Activated naive CD4-positive, alpha-beta T cell treated with anti-CD3 and anti-CD28 coated beads, Interleukin-2, amount 50 U/mL, for 24 hours (primary cell): ENCODE measurements at regions not wholly inside any gene's neighbourhood (a gene's known extent, or its start where the extent isn't known, plus 50 kb on each side); places are given as distances from the start of the nearest gene placed in this dataset.

Experiments used
- H3K27ac Mint-ChIP-seq: one replicate; pipeline ENCODE4 v1.8.0; 2021; ENCODE audit warnings: mild to moderate bottlenecking, mixed read lengths
- H3K27me3 Mint-ChIP-seq: one replicate; pipeline ENCODE4 v1.8.0; 2021; ENCODE audit warnings: mixed read lengths
- H3K36me3 Mint-ChIP-seq: one replicate; pipeline ENCODE4 v1.8.0; 2021; ENCODE audit warnings: mixed read lengths
- H3K4me1 Mint-ChIP-seq: one replicate; pipeline ENCODE4 v1.8.0; 2021; ENCODE audit warnings: mixed read lengths
- H3K4me3 Mint-ChIP-seq: one replicate; pipeline ENCODE4 v1.8.0; 2021; ENCODE audit warnings: mild to moderate bottlenecking, mixed read lengths
- H3K9me3 Mint-ChIP-seq: one replicate; pipeline ENCODE4 v1.8.0; 2021; ENCODE audit warnings: mixed read lengths

- no peak overlapping the region for H3K4me3 Mint-ChIP-seq
- H3K27me3 Mint-ChIP-seq: no peaks in the 10 kb centered on the region
- peaks cover 3% of the 10 kb centered on the region for H3K9me3 Mint-ChIP-seq
- no peak overlapping the region for H3K27ac Mint-ChIP-seq
- H3K36me3 Mint-ChIP-seq: peaks cover 2% of the 10 kb centered on the region
- H3K4me1 Mint-ChIP-seq: no peaks in the 10 kb centered on the region
These were observed 369.3 kb upstream of the DCN start for GRCh38 chr12:91551927-91552326.

GRCh38 chr12:91551242-91551641, 368.6 kb upstream of the DCN start:
- peaks cover 6% of the 10 kb centered on the region for H3K36me3 Mint-ChIP-seq
- peaks cover 4% of the 10 kb centered on the region for H3K9me3 Mint-ChIP-seq
- H3K27me3 Mint-ChIP-seq: peaks cover 3% of the 10 kb centered on the region
- no peak overlapping the region for H3K4me3 Mint-ChIP-seq
- no peak overlapping the region for H3K27ac Mint-ChIP-seq
- H3K4me1 Mint-ChIP-seq: no peaks in the 10 kb centered on the region

- Mint-ChIP-seq H3K4me3 (no peak overlapping the region), H3K4me1 (peaks cover 6% of the 10 kb centered on the region), H3K36me3 (peaks cover 5% of the 10 kb centered on the region), H3K9me3 (peaks cover 7% of the 10 kb centered on the region), H3K27ac (no peak overlapping the region), H3K27me3 (peaks cover 3% of the 10 kb centered on the region)
These were observed 360.0 kb upstream of the DCN start for GRCh38 chr12:91542666-91543065.

DNA sequence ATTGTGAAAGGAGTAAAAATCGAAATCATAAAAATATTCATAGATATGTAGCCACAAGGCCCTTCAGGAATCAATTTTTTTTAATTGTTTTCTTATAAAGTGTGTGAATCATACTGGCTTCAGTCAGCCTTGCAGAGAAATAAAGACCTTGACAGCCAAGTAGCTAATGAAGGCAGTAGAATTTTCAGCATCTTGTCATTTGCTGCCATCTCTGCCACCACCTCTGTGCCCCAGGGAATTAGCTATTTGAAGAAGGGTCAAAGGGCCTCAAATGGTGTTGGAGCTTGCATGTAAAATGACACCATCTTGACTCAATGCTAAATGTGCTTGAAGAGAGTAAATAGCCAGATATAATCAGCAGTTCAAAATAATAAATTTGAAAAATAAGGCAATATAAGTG, 359.4 kb upstream of the DCN start:
- H3K36me3 Mint-ChIP-seq: peaks cover 5% of the 10 kb centered on the region
- peaks cover 6% of the 10 kb centered on the region for H3K9me3 Mint-ChIP-seq
- no peak overlapping the region for H3K4me3 Mint-ChIP-seq
- no peak overlapping the region for H3K27ac Mint-ChIP-seq
- peaks cover 6% of the 10 kb centered on the region for H3K4me1 Mint-ChIP-seq
- peaks cover 3% of the 10 kb centered on the region for H3K27me3 Mint-ChIP-seq

GRCh38 chr12:91538418-91538817, 355.8 kb upstream of the DCN start:
- Mint-ChIP-seq H3K27ac (no peak overlapping the region), H3K4me1 (peaks cover 6% of the 10 kb centered on the region), H3K4me3 (no peak overlapping the region), H3K36me3 (peaks cover 6% of the 10 kb centered on the region), H3K27me3 (no peaks in the 10 kb centered on the region), H3K9me3 (peaks cover 19% of the 10 kb centered on the region)

DNA sequence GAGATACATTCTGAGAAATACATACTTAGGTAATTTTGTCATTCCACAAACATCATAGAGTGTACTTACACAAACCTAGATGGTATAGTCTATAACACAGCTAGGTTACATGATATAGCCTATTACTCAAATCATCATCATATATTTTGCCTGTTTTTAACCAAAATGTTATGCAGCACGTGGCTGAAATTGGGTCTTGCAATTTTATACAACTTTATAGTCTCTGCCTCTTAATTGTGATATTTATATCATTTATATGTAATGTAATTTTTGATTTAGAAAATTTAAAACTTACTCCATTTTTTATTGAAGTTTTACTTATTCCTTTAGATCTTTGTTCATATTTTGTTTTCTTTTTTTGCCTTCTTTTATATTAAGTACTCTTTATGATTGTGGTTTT, 350.7 kb upstream of the DCN start:
- Mint-ChIP-seq H3K4me1 (peaks cover 2% of the 10 kb centered on the region), H3K4me3 (no peak overlapping the region), H3K9me3 (peaks cover 20% of the 10 kb centered on the region), H3K27ac (no peak overlapping the region), H3K36me3 (peaks cover 8% of the 10 kb centered on the region), H3K27me3 (no peaks in the 10 kb centered on the region)

GRCh38 chr12:91529829-91530228, 347.2 kb upstream of the DCN start:
- H3K27ac Mint-ChIP-seq: no peak overlapping the region
- H3K4me3 Mint-ChIP-seq: no peak overlapping the region
- H3K36me3 Mint-ChIP-seq: peaks cover 7% of the 10 kb centered on the region
- H3K4me1 Mint-ChIP-seq: no peaks in the 10 kb centered on the region
- H3K9me3 Mint-ChIP-seq: peaks cover 9% of the 10 kb centered on the region
- H3K27me3 Mint-ChIP-seq: no peaks in the 10 kb centered on the region

DNA sequence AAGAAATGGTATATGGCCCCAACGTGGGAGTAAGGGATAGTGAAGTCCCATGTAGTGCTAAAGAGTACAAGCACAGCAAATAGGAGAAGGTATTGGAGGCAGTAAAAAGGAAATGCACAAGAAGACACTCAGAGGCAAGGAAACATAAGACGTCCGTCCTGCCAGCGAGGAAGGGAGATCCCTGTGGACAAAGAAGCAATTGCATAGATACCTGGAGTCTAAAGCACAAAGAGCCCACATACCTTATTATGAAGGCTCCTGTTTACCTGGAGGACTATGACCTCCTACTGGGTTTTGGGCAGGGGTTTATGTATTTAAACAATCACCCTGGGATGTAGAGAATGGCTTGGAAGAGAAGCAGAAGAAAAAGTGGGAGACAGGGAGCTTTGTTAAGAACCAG, 341.2 kb upstream of the DCN start:
- Mint-ChIP-seq H3K9me3 (no peaks in the 10 kb centered on the region), H3K36me3 (no peaks in the 10 kb centered on the region), H3K4me3 (no peak overlapping the region), H3K4me1 (no peaks in the 10 kb centered on the region), H3K27ac (no peak overlapping the region), H3K27me3 (no peaks in the 10 kb centered on the region)

GRCh38 chr12:91516695-91517047, 334.1 kb upstream of the DCN start:
- H3K27ac Mint-ChIP-seq: no peak overlapping the region
- no peaks in the 10 kb centered on the region for H3K36me3 Mint-ChIP-seq
- no peaks in the 10 kb centered on the region for H3K4me1 Mint-ChIP-seq
- no peaks in the 10 kb centered on the region for H3K27me3 Mint-ChIP-seq
- H3K4me3 Mint-ChIP-seq: no peak overlapping the region
- H3K9me3 Mint-ChIP-seq: no peaks in the 10 kb centered on the region

- Mint-ChIP-seq H3K27me3 (no peaks in the 10 kb centered on the region), H3K4me1 (no peaks in the 10 kb centered on the region), H3K4me3 (no peak overlapping the region), H3K9me3 (no peaks in the 10 kb centered on the region), H3K36me3 (no peaks in the 10 kb centered on the region), H3K27ac (no peak overlapping the region)
These were observed 333.5 kb upstream of the DCN start for GRCh38 chr12:91515944-91516694.

DNA sequence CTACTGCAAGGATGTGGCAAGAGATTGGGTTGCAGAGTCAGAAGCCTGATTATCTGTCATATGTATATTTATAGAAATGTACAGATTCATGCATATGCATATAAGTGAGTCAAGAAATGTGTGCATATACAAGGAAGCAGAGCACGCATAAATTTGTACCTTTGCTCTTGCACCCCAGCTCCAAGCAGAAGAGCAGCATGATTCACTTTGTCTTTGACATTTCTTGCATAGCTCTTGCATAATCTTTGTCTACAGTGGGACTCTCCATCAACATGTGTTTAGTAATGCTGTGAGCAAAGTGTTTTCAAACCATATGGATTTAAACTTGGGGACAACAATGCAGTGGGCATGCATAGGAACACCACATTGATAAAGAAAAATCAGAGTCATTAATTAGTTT, 330.7 kb upstream of the DCN start:
- H3K4me3 Mint-ChIP-seq: no peak overlapping the region
- H3K27me3 Mint-ChIP-seq: no peaks in the 10 kb centered on the region

GRCh38 chr12:91511795-91512420, 329.3 kb upstream of the DCN start:
- H3K4me1 Mint-ChIP-seq: no peaks in the 10 kb centered on the region
- no peak overlapping the region for H3K27ac Mint-ChIP-seq
- H3K36me3 Mint-ChIP-seq: no peaks in the 10 kb centered on the region
- no peaks in the 10 kb centered on the region for H3K27me3 Mint-ChIP-seq
- H3K9me3 Mint-ChIP-seq: no peaks in the 10 kb centered on the region
- no peak overlapping the region for H3K4me3 Mint-ChIP-seq

More for the DNA sequence above, 330.7 kb upstream of the DCN start:
- Mint-ChIP-seq H3K9me3 (no peaks in the 10 kb centered on the region), H3K4me1 (no peaks in the 10 kb centered on the region), H3K36me3 (no peaks in the 10 kb centered on the region), H3K27ac (no peak overlapping the region)

DNA sequence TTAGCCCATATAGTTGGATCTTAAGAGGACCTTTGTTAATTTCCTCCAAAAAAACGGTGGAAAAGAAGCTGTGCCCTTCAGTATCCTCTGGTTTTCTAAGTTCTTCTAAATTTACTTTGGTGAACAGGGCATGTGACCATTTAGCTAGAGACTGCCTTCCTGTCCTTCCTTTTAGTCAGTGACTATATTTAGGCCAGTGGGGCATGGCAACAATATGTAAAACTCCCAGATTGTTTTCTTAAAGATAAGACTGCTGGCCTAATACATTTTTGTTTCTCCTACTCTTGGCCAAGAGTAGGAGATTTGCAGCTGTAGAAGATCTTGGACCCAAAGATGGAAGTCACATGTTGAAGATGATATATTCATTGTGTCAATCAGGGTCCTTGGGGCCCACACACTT, 325.1 kb upstream of the DCN start:
- H3K4me1 Mint-ChIP-seq: no peaks in the 10 kb centered on the region
- no peaks in the 10 kb centered on the region for H3K36me3 Mint-ChIP-seq
- H3K9me3 Mint-ChIP-seq: peaks cover 3% of the 10 kb centered on the region
- H3K27me3 Mint-ChIP-seq: no peaks in the 10 kb centered on the region
- H3K4me3 Mint-ChIP-seq: no peak overlapping the region
- no peak overlapping the region for H3K27ac Mint-ChIP-seq

DNA sequence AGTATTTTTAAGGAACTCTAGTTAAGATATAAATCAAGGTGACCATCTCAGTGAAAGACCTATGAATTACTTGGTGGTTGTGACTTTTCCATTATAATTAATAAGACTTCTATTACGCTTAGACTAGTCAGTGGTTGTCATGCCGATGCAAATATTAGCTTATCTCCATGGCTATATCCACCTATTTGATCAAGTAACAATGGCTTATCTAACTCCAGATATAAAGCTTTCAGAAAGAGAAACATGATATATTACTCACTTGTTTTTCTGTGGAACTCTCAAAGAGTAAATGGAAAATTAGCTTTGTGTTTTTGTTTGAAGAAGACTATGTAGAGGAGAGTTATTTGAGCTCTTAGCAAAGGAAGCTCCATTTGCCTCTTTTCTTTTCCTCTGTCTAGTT, 323.8 kb upstream of the DCN start:
- Mint-ChIP-seq H3K27ac (no peak overlapping the region), H3K27me3 (no peaks in the 10 kb centered on the region), H3K4me1 (no peaks in the 10 kb centered on the region), H3K9me3 (peaks cover 4% of the 10 kb centered on the region), H3K36me3 (no peaks in the 10 kb centered on the region), H3K4me3 (no peak overlapping the region)

GRCh38 chr12:91505006-91505405, 322.4 kb upstream of the DCN start:
- Mint-ChIP-seq H3K4me1 (no peaks in the 10 kb centered on the region), H3K27ac (no peak overlapping the region), H3K36me3 (no peaks in the 10 kb centered on the region), H3K4me3 (no peak overlapping the region), H3K27me3 (no peaks in the 10 kb centered on the region), H3K9me3 (peaks cover 4% of the 10 kb centered on the region)

DNA sequence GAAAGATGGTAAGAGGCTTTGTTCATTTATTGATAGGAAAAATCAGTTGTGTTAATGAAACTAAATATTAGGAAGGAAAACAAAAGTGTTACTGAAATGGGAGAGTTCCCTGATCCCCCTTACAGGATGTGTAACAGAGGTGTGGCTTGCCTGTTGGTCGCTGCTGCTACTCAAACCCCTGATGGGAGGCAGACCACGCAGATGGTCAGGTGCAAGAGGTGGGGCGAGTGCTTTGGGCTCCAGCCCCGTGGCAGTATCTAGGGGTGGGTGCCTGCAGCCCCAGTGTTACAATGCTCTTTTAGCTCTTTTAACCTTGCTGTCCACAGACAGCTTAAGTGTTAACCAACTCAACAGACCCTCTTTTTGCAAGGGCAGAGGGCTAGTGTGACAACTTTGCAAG, 319.6 kb upstream of the DCN start:
- Mint-ChIP-seq H3K36me3 (no peaks in the 10 kb centered on the region), H3K27ac (no peak overlapping the region), H3K27me3 (no peaks in the 10 kb centered on the region)

DNA sequence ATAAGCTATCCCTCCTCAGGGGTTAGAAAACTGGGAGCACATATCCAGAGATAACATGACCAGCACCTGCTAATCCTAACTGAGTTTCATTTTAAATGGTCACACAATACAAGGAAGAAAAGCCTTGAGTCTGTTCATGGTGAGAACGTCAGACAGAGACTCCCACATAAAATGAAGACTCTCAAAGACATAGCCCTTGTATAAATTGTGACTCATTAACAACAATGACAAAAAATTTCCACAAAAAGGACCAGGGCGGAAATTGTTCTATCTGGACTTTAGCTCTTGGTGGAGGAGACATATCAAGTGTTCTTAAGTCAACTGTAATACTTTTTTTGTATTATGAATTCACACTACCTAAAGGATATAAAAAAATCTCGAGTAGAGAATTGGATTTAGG, 313.7 kb upstream of the DCN start:
- H3K36me3 Mint-ChIP-seq: no peaks in the 10 kb centered on the region
- no peaks in the 10 kb centered on the region for H3K9me3 Mint-ChIP-seq
- H3K27ac Mint-ChIP-seq: no peak overlapping the region
- peaks cover 6% of the 10 kb centered on the region for H3K4me1 Mint-ChIP-seq
- no peak overlapping the region for H3K4me3 Mint-ChIP-seq
- no peaks in the 10 kb centered on the region for H3K27me3 Mint-ChIP-seq

More for the DNA sequence above, 319.6 kb upstream of the DCN start:
- Mint-ChIP-seq H3K4me1 (no peaks in the 10 kb centered on the region), H3K4me3 (no peak overlapping the region), H3K9me3 (peaks cover 4% of the 10 kb centered on the region)
